HG02571 (cell line): ENCODE measurements at regions not wholly inside any gene's neighbourhood (a gene's known extent, or its start where the extent isn't known, plus 50 kb on each side); places are given as distances from the start of the nearest gene placed in this dataset.

Experiments
- ATAC-seq: cut with Tn5 transposase; IDR thresholded peaks from one replicate; pipeline ENCODE4 v1.9.1; 2021; ENCODE audit warnings: mild to moderate bottlenecking, moderate library complexity; ENCODE audit not compliant: unreplicated experiment

DNA sequence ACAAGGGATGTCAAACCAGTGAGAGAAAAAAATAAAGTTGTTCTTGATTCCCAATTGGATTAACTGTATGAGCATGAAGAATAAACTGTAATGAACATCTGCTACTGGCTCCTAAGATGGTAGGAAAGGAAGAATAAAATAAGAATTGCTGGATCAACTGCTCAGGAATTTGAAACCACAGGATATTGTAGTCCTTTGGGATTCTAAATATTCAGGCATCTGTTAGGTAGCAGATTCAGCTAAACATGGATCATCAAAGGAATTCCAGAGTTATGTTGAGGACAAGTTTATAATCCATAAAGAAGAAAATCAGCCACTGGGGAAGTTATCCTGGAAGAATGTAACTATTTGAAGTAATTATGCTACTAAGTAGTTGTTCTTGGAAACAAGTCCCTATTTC lies 65.8 kb downstream of the ISL1 start:
- ATAC-seq, result no peak

DNA sequence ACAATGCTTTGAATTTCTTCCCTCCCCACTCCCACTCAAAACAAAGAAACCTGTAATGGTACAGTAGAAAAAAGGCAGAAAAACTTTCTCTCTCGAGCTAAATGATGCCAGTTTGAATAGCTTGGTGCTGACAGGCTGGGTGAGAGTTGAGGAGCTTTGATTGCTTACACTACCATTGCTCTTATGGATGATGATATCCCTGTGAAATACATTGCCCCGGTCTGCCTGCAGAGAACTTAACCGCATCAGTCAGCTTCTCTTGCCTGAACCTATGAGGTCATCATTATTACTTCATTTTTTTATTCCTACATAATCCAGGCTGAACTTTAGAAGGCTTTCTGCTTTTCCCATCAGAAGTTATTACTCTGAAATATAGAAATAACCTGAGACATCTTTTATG lies 69.3 kb downstream of the ISL1 start:
- ATAC-seq, result no peak

DNA sequence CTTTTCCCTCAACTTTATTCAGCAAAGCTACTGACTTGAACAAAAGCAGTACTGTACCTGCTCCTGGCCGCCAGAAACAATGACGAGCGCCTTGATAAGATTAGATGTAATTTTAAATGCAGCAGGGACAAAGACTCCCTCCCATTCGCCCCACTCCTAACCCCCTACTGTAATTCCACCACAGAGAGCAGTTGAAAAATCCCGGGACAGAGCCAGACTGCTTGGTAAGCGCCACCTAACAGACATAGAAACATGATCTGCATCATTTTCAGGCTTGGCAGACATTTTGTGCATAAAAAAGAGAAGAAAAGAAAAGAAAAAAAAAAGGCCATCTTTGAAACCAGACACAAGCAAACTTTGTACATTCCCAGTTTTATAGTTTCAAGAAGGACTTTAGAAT lies 81.9 kb downstream of the ISL1 start:
- ATAC-seq, result no peak

DNA sequence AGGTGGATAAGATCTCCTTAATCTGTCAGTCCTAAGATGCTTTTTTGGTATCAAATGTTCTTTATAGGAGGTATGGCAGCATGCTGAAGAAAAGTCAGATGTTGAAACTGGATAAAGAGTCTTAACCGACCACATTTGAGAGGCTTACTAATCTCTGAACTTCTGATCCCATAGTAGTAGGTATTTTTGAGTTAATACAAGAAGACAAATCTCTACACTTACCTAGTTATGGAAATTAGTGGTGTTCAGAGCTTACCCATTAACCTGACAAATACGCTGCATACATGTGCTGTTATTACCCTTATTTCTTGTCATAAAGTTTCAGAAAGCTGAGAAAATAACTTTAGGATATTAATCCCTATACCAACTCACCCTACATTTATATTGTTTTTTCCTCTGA lies 83.0 kb downstream of the ISL1 start:
- no peak for ATAC-seq

- no peak for ATAC-seq
These were observed 84.9 kb downstream of the ISL1 start for GRCh38 chr5:51468196-51468595.

- no peak for ATAC-seq
These were observed 88.4 kb downstream of the ISL1 start for GRCh38 chr5:51471630-51472029.

- ATAC-seq, result no peak
These were observed 89.2 kb downstream of the ISL1 start for GRCh38 chr5:51472472-51472871.

DNA sequence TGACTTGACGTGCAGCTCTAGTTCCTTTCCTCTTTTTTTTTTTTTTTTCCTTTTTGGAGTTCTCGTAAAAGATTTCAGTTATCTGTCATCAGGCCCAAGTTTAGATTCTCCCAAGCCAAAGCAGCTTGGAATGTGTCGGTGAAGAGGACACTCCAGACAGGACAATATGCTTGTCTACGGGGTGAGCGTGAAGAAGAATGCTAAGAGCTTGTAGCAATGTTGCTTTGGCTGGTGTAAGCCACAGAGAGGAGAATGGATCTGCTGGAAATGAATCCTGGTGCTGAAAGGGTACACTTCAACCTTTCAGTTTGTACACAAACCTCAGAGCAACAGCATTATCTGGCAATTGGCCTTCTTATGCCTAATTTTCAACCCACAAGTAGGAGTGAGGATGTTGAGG lies 92.4 kb downstream of the ISL1 start:
- ATAC-seq, result no peak

GRCh38 chr5:51476431-51476830 lies 93.2 kb downstream of the ISL1 start:
- ATAC-seq, result no peak

DNA sequence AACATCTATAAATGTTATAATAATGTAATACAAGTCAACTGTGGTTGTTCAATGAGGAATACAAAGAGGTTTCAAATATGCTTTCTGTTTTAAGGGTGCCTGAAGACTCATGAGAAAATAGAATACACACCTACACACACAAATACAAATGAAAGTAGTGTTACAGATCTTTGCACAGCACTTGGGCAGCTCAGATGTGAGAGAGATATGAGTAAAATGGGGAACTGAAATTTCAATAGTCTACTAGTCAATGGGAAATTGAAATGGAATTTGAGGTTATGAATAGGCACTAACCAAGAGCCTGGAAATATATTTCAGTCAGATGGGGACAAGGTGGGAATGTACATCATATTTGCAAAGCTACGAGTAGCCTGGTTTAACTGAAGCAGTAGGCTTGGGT lies 96.6 kb downstream of the ISL1 start:
- ATAC-seq, result peak; percentile 58

GRCh38 chr5:51484326-51484725 lies 101.1 kb downstream of the ISL1 start:
- no peak for ATAC-seq

DNA sequence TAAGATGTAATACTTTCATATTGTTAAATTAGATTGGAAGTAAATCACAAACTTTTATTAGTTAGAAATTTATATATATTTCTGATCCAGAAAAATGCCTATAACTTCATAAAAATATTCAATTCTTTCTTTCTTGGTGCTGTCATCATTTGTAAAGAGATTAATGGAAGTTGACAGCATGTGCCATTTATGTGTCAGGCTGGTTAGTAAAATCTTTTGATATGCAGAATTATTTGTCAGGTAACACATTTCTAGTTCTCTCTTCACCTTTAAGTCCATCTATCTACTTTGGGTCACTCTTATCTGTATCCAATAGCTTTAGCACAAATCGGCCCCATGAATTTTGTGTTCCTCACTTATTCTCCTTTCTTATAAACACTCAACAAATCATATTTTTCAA lies 102.9 kb downstream of the ISL1 start:
- no peak for ATAC-seq

DNA sequence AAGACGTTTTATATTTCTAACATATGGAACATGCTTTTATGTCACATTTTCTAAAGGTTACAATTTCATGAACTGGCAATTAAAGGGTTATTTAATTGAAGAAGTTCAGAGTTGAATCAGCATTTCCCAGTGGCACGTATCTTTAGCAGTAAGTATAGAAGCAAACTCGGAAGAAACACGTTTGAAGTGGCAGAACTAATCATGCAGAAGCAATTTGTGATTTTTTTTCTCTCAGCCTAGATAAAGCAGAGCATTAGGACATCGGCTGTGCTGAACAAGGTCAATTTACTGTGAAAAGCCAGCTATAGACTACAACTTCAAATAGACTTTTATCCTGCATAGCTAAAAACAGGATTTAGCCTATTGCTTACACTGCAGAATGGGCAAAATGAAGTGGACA lies 104.7 kb downstream of the ISL1 start:
- no peak for ATAC-seq

DNA sequence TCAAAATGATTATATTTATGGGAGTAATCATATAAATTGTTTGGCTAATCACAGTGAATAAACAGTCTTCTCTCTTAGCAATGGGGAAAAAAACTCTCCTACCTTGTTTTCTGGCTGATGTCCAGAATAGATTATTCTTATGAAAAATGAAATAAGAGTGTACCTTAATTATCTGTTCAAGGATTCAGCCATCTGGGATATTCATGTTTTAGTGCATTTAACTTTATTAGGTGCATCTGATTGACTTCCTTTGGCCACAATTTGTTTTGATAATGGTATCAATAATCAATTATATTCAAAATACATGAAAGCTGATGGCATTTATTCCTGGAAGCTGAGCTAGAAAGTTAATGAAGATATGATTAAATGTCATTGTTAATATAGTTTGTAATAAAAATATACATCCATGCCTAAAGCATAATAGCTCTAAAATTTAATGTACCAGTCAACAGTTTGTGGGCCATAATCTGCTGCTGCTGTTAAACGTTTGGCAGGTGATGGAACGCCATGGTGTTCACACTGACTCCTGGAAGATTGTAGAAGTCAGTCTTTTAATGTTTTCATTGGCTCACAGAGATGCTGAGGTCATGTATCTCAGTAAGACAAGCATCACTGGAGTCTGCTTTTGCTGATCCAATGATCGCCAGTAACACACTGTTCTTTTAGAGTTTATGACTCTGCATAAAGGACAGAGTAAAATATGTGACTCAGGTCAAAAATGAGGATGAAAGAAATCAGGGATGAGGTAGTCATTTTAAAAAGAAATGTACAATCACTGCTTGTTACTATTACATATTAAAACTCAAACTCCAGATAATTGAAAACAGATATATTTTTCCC lies 105.8 kb downstream of the ISL1 start:
- ATAC-seq, result no peak

- no peak for ATAC-seq
These were observed 111.6 kb downstream of the ISL1 start for GRCh38 chr5:51494821-51495220.

DNA sequence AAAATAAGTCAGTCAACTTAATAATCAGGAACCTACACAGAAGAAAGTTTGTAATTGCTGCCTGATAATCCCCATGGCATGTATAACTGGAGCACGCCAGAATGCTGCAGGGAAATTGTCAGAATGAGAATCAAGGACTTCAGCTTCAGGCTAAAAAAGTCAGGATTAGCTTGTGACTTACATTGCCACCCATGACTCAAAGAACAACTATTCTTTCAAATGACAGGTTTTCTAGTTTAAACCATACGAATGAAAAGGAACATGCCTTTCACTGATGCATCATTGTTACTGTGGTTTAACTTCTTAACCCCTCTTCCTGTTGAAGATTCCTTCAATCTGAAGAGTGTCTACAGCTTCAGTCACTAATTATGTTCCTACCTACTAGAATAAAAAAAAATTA lies 112.4 kb downstream of the ISL1 start:
- no peak for ATAC-seq

GRCh38 chr5:51517838-51518237 lies 134.6 kb downstream of the ISL1 start:
- no peak for ATAC-seq

- ATAC-seq, result no peak
These were observed 135.4 kb downstream of the ISL1 start for GRCh38 chr5:51518607-51519006.

DNA sequence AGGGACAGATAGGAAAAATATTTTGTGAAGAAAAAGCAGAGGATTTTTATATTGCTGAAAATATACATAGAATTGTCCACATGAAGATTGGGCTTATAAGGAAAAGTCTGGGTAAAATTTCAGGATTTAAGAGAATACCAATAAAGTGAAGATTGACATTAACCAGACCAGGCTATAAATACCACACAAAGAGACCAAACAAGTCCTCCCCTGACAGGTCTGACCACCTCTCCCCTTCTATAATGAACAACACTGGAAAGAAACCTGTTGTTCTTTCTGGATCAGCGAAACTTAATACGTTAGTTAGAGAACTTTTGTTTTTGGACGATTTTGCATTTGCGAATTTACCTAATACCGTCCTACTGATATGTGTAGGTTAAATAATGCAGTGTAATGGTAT lies 138.3 kb downstream of the ISL1 start:
- ATAC-seq, result no peak

GRCh38 chr5:51539232-51539631 lies 156.0 kb downstream of the ISL1 start:
- no peak for ATAC-seq

DNA sequence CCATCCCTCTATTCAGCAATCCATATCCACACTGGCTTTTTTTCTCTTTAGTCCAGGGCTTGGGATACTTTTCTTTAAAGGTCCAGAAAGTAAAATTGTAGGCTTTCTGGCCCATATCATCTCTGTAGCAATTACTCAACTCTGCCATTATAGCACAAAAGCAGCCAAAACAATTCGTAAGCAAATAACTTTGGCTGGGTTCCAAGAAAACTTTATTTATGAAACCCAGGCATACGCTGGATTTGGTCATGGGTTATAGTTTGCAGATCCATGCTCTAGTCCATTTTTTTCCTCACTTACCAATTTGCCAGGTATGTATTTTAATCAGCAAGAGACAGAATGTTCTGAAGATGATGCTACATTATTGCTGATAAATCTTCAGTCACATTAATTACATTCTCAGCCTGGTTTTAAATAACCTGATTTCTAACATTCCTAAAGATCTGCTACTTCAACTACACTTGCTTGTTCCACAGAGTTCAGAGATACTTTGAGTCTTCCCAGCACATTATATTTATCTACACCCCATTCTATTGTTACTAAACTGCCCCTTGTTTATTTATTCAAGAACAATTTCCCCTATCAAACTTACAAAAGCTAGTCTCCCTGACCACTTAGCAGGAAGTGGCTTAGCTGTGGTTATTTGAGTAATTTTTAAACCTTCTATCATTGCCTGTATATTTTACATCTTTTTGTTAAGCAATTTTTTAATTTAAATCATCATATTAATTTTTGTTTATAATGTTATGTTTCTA lies 161.0 kb downstream of the ISL1 start:
- no peak for ATAC-seq

DNA sequence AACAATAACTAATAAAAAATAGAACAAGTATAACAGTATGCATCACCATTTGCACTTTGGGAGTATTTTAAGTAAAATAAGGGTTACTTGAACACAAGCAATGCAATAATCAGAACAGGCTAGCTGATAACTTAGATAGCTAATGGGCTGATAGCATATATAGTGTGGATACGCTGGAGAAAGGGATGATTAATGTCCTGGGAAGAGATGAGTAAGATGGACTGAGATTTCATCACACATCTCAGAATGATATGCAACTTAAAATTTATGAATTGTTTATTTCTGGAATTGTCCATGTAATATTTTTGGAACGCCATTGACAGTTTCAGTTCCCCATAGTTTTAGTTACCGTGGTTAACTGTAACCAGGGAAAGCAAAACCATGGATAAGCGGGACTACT lies 173.6 kb downstream of the ISL1 start:
- ATAC-seq, result no peak
